Endothelial cell of umbilical vein (primary cell): ENCODE measurements at regions not wholly inside any gene's neighbourhood (a gene's known extent, or its start where the extent isn't known, plus 50 kb on each side); places are given as distances from the start of the nearest gene placed in this dataset.

Experiments used
- BruUV-seq: library from RNA; stranded (reverse); fragments of 400-500 nt; replicated peaks from 2 replicates; lab custom pipeline; 2021; lab: Mats Ljungman, UMichigan
- CTCF ChIA-PET: fragments of 300-600, 350-600 bp; sonication (Branson Sonifier 250); formaldehyde crosslinking; loops from one replicate; lab custom pipeline; 2021; ENCODE audit warnings: antibody characterized with exemption, inconsistent platforms; lab: Charles Lee
- POLR2A ChIA-PET: fragments of 300-600, 350-600 bp; sonication (Branson Sonifier 250); formaldehyde crosslinking; loops from one replicate; lab custom pipeline; 2021; ENCODE audit warnings: antibody characterized with exemption, inconsistent platforms; lab: Charles Lee
- DNase-seq: peaks from one replicate; pipeline ENCODE4 v3.0.0-alpha.2; 2011; ENCODE audit warnings: low read depth, low spot score
- FAIRE-seq: peaks from 2 replicates; lab custom pipeline; 2011; peaks lifted over from hg19 to GRCh38; lab: Jason Lieb, UNC
- H2AFZ ChIP-seq: 2 replicates; pipeline ENCODE4 v1.6.0; 2012; ENCODE audit warnings: low read depth, low read length, control low read depth, inconsistent platforms
- H3K27ac ChIP-seq: 2 replicates; pipeline ENCODE4 v1.5.1; 2011; ENCODE audit warnings: low read depth, mild to moderate bottlenecking, control low read depth, low read length, moderate library complexity; ENCODE audit not compliant: insufficient read depth
- H3K27me3 ChIP-seq, 2 experiments: 2 replicates each; pipeline versions ENCODE4 v1.6.0 to v1.6.1; 2011; ENCODE audit warnings: low read length in 2 of 2, mixed read lengths in 1 of 2; ENCODE audit not compliant: control insufficient read depth in 2 of 2, insufficient read depth in 2 of 2
- H3K36me3 ChIP-seq, 2 experiments: 2 replicates in 1 of 2; 3 replicates in 1 of 2; pipeline ENCODE4 v1.5.1; 2011; ENCODE audit warnings: low read length in 2 of 2, mild to moderate bottlenecking in 1 of 2, moderate library complexity in 1 of 2; ENCODE audit not compliant: control insufficient read depth in 2 of 2, insufficient read depth in 2 of 2; ENCODE audit errors: extremely low read depth in 1 of 2
- H3K4me1 ChIP-seq: 3 replicates; pipeline ENCODE4 v1.5.1; 2011; ENCODE audit warnings: mild to moderate bottlenecking, low read length; ENCODE audit not compliant: control insufficient read depth, insufficient read depth; ENCODE audit errors: extremely low read depth
- H3K4me2 ChIP-seq: 2 replicates; pipeline ENCODE4 v1.6.1; 2011; ENCODE audit warnings: low read length, control low read depth, mixed read lengths; ENCODE audit not compliant: insufficient read depth
- H3K4me3 ChIP-seq, 3 experiments: fragments of 200-600 bp in 1 of 3; sonication (generic), shearing (Covaris generic) in 1 of 3; replicated peaks in 1 of 3; 2 replicates each; pipeline ENCODE4 v1.5.1; 2011 to 2016; ENCODE audit warnings: control low read depth in 3 of 3, low read length in 3 of 3, mild to moderate bottlenecking in 2 of 3, inconsistent platforms in 1 of 3, low read depth in 1 of 3, moderate library complexity in 1 of 3; ENCODE audit not compliant: insufficient read depth in 1 of 3
- H3K79me2 ChIP-seq: 2 replicates; pipeline ENCODE4 v1.6.0; 2012; ENCODE audit warnings: low read length, inconsistent platforms; ENCODE audit not compliant: control insufficient read depth, insufficient read depth
- H3K9ac ChIP-seq: replicated peaks from 2 replicates; pipeline ENCODE3; 2011; ENCODE audit warnings: low read length, control low read depth; ENCODE audit not compliant: insufficient read depth; ENCODE audit errors: extremely low read depth
- H3K9me1 ChIP-seq: replicated peaks from 3 replicates; pipeline ENCODE4 v1.6.0; 2011; ENCODE audit warnings: mild to moderate bottlenecking, low read length; ENCODE audit not compliant: control insufficient read depth, insufficient read depth; ENCODE audit errors: extremely low read depth
- H3K9me3 ChIP-seq: replicated peaks from 2 replicates; pipeline ENCODE4 v1.5.1; 2012; ENCODE audit warnings: low read length, inconsistent platforms; ENCODE audit not compliant: control insufficient read depth, insufficient read depth
- H4K20me1 ChIP-seq: replicated peaks from 2 replicates; pipeline ENCODE3; 2011; ENCODE audit warnings: mild to moderate bottlenecking, low read length; ENCODE audit not compliant: control insufficient read depth, insufficient read depth; ENCODE audit errors: extremely low read depth
- GATA2 ChIP-seq: IDR thresholded peaks from 2 replicates; pipeline ENCODE4 v1.7.0; 2011; ENCODE audit warnings: low read depth, mild to moderate bottlenecking, moderate library complexity, mixed read lengths, low read length; ENCODE audit not compliant: insufficient read length, insufficient read depth
- POLR2A ChIP-seq: IDR thresholded peaks from 2 replicates; pipeline ENCODE4 v1.6.1; 2012; ENCODE audit warnings: low read depth, mild to moderate bottlenecking, control low read depth, low read length
- POLR2AphosphoS5 ChIP-seq: IDR thresholded peaks from 2 replicates; pipeline ENCODE4 v1.6.1; 2012; ENCODE audit warnings: low read depth, mild to moderate bottlenecking, control low read depth, low read length, moderate library complexity; ENCODE audit not compliant: insufficient read depth
- dilution Hi-C: fragments of 300-500 bp; cut with MboI; formaldehyde crosslinking; loops from one replicate; pipeline ENCODE4 v1.15.0; 2019; ENCODE audit warnings: low sequenced_read_pairs; ENCODE audit not compliant: extremely low pct_ligation_motif_present
- intact Hi-C: fragments of 100-400 bp; cut with micrococcal nuclease; formaldehyde crosslinking; loops from one replicate; pipeline ENCODE4 v1.10.0; 2022
- TF ChIP-seq, protein P1 (sequence below), 2 donors: IDR thresholded peaks; 1 replicate in 1 of 2; 2 replicates in 1 of 2; pipeline ENCODE4 v1.5.1; 2011; ENCODE audit warnings: low read length in 2 of 2, mild to moderate bottlenecking in 2 of 2, moderate library complexity in 2 of 2, control low read depth in 1 of 2, inconsistent platforms in 1 of 2, low read depth in 1 of 2; ENCODE audit not compliant: insufficient read depth in 1 of 2; ENCODE audit errors: extremely low read depth in 1 of 2

DNA sequence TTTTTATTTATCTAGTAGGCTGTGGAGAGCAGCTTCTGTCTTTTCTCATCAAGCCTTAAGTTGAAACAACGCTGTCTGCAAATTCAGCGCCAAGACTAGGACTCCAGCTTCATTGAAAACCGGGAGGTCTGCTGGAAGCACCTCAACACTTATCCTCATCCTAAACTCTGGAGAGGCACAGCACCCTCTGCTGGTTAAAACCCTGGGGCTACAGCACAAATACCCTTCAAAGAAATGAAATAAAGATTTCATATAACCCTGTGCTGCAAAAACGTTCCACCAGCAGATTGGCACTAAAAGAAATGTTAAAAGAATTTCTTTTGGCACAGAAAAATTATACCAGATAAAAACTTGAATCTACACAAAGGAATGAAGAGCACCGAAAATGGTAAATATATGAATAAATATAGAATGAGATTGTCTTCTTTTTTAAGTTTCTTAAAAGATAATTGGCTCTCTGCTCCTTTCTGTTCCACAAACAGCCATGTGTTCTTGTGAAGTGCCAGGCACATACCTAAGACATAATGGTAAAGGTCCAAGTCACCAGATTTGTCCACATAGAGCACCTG is 227.7 kb upstream of the SAMSN1 start:
- dilution Hi-C loops (no loop called here), intact Hi-C loops (loop anchor here (1.0 to 5.0 kb wide), 5 partner anchors 37 to 515 kb away; no protein-coding TSS in a partner anchor)
- BruUV-seq, result no TSS peak
- ChIA-PET CTCF (interaction anchor here (0.5 to 2.8 kb wide), 17 partner anchors 12 to 818 kb away, joined by 3 to 15 read pairs (median 4); partner anchors contain the start of gene HSPA13), POLR2A (no interaction called here)
- DNase-seq, result peak; percentile 53
- Histone ChIP-seq H2AFZ (no peak overlapping the region), H3K4me1 (no peaks in the 10 kb centered on the region), H4K20me1 (no peaks in the 10 kb centered on the region), H3K27ac (no peak overlapping the region), H3K27me3 (no peaks in the 10 kb centered on the region), H3K36me3 (no peaks in the 10 kb centered on the region), H3K9ac (no peak overlapping the region), H3K4me3 (no peak overlapping the region), H3K79me2 (no peaks in the 10 kb centered on the region), H3K9me1 (no peaks in the 10 kb centered on the region), H3K4me2 (no peak overlapping the region), H3K9me3 (no peaks in the 10 kb centered on the region)
- no peak for TF ChIP-seq POLR2A
- TF ChIP-seq, protein P1, sequence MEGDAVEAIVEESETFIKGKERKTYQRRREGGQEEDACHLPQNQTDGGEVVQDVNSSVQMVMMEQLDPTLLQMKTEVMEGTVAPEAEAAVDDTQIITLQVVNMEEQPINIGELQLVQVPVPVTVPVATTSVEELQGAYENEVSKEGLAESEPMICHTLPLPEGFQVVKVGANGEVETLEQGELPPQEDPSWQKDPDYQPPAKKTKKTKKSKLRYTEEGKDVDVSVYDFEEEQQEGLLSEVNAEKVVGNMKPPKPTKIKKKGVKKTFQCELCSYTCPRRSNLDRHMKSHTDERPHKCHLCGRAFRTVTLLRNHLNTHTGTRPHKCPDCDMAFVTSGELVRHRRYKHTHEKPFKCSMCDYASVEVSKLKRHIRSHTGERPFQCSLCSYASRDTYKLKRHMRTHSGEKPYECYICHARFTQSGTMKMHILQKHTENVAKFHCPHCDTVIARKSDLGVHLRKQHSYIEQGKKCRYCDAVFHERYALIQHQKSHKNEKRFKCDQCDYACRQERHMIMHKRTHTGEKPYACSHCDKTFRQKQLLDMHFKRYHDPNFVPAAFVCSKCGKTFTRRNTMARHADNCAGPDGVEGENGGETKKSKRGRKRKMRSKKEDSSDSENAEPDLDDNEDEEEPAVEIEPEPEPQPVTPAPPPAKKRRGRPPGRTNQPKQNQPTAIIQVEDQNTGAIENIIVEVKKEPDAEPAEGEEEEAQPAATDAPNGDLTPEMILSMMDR (IDR thresholded peaks at IDR 0.05; ENCODE audit: extremely low read depth in 1 of 2, insufficient read depth in 1 of 2, low read depth in 1 of 2, low read length in 2 of 2), result peak; percentile 61 to 65
- peak; percentile 37 for FAIRE-seq

DNA sequence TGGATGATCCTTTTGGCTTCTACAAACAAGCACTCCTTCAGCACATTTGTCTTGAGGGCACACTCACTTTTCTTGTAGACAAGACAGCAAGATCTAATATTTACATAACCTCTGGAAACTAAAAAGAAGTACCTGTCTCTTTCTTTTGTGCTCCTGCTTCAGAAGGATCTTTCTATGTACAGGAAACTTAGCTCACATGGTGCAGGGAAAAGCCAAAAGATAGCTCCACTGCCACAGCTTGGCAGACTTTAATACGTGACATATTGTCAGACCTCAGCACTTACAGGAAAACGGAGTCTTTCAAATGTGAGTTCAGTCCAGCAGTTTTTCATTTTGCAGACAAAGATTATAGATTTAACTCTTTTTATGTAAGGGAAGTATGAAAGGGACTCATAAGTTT is 225.5 kb upstream of the SAMSN1 start:
- no peak overlapping the region for H2AFZ ChIP-seq
- TF ChIP-seq GATA2 (no peak), POLR2AphosphoS5 (no peak)
- no peak overlapping the region for H3K4me3 ChIP-seq
- intact Hi-C loops (loop anchor here (5.0 kb wide), 3 partner anchors 34 to 369 kb away; no protein-coding TSS in a partner anchor), dilution Hi-C loops (no loop called here)
- ChIA-PET POLR2A (no interaction called here), CTCF (interaction anchor here (2.0 kb wide), 1 partner anchor 34 kb away, joined by 8 read pairs; no protein-coding TSS in a partner anchor)
- no peaks in the 10 kb centered on the region for H4K20me1 ChIP-seq
- DNase-seq (no peak), FAIRE-seq (no peak)
- H3K9ac ChIP-seq, result no peak overlapping the region
- BruUV-seq, result no TSS peak
- H3K9me3 ChIP-seq, result no peaks in the 10 kb centered on the region
- H3K27ac ChIP-seq, result no peak overlapping the region
- no peak overlapping the region for H3K4me2 ChIP-seq
- H3K4me1 ChIP-seq, result no peaks in the 10 kb centered on the region
- no peaks in the 10 kb centered on the region for H3K36me3 ChIP-seq
- H3K79me2 ChIP-seq, result no peaks in the 10 kb centered on the region
- no peaks in the 10 kb centered on the region for H3K9me1 ChIP-seq
- no peaks in the 10 kb centered on the region for H3K27me3 ChIP-seq
